ENCODE measurements at regions not wholly inside any gene's neighbourhood (a gene's known extent, or its start where the extent isn't known, plus 50 kb on each side); places are given as distances from the start of the nearest gene placed in this dataset.

DNA sequence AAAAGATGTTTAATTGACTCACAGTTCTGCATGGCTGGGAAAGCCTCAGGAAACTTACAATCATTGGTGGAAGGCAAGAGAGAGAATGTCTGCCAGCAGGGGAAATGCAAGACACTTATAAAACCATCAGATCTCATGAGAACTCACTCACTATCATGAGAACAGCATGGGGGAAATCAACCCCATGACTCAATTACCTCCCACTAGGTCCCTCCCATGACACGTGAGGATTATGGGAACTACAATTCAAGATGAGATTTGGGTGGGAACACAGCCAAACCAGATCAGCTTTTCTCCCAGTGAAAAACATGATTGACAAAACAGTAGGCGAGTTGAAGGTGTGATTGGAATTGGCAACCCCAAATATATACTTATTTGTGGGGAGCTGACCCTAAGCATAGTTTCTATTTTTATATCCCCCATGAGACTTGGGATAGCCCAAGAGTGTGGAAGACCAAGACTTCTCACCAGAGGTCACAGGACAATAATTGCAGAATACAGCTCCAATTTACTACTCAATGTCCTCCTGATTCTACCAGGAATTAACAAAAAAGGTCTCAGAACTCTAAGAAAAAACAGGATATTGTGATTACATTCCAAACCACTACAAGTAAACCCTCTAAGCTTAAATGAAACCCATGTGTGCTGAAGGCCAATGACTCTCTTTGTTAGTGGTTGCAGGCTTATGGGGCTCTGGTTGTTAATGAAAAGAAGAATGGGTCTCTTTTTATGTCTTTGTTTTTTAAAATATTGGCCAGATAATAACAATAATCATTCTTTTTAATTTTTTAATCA is 96.1 kb upstream of the PIK3C3 start (continued):
- TF ChIP-seq NR2F2 (IDR thresholded peaks at IDR 0.05), result no peak
- no peak for TF ChIP-seq YY1 (IDR thresholded peaks at IDR 0.05)
- no peak for TF ChIP-seq TAF1 (conservative IDR thresholded peaks at IDR 0.05)
- no peak for TF ChIP-seq EGR1 (IDR thresholded peaks at IDR 0.05; ENCODE audit: low read depth in 2 of 2)
- TF ChIP-seq, protein P1, sequence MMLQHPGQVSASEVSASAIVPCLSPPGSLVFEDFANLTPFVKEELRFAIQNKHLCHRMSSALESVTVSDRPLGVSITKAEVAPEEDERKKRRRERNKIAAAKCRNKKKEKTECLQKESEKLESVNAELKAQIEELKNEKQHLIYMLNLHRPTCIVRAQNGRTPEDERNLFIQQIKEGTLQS (IDR thresholded peaks at IDR 0.05), result no peak
- TF ChIP-seq, protein P2, sequence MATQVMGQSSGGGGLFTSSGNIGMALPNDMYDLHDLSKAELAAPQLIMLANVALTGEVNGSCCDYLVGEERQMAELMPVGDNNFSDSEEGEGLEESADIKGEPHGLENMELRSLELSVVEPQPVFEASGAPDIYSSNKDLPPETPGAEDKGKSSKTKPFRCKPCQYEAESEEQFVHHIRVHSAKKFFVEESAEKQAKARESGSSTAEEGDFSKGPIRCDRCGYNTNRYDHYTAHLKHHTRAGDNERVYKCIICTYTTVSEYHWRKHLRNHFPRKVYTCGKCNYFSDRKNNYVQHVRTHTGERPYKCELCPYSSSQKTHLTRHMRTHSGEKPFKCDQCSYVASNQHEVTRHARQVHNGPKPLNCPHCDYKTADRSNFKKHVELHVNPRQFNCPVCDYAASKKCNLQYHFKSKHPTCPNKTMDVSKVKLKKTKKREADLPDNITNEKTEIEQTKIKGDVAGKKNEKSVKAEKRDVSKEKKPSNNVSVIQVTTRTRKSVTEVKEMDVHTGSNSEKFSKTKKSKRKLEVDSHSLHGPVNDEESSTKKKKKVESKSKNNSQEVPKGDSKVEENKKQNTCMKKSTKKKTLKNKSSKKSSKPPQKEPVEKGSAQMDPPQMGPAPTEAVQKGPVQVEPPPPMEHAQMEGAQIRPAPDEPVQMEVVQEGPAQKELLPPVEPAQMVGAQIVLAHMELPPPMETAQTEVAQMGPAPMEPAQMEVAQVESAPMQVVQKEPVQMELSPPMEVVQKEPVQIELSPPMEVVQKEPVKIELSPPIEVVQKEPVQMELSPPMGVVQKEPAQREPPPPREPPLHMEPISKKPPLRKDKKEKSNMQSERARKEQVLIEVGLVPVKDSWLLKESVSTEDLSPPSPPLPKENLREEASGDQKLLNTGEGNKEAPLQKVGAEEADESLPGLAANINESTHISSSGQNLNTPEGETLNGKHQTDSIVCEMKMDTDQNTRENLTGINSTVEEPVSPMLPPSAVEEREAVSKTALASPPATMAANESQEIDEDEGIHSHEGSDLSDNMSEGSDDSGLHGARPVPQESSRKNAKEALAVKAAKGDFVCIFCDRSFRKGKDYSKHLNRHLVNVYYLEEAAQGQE (IDR thresholded peaks at IDR 0.05), result no peak

DNA sequence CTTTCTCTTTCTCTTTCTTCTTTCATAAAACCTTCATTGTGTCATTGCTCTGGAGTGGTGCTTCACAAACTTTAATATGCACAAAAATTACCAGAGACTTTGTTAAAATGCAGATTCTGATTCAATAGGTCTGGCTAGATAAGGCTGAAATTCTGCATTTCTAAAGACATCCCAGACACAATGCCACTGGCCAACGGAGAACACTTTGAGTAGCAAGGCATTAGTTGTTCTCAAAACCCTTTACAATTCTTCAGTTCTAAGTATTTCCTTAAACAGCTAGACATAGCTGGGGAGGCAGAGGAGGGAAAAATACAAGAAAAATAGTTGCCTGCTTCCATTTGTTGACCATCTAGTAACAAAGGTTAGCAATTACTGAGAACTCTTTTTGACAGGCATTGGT is 101.8 kb upstream of the PIK3C3 start:
- TF ChIP-seq TAF1 (conservative IDR thresholded peaks at IDR 0.05) (no peak), NR2F2 (IDR thresholded peaks at IDR 0.05) (no peak), EGR1 (IDR thresholded peaks at IDR 0.05; ENCODE audit: low read depth in 2 of 2) (no peak), FOXA1 (IDR thresholded peaks at IDR 0.05) (no peak), RXRA (IDR thresholded peaks at IDR 0.05) (no peak), SP1 (IDR thresholded peaks at IDR 0.05) (no peak), FOXA2 (IDR thresholded peaks at IDR 0.05) (no peak), RAD21 (IDR thresholded peaks at IDR 0.05) (no peak), GABPA (IDR thresholded peaks at IDR 0.05 in 1 of 2, conservative IDR thresholded peaks at IDR 0.05 in 1 of 2) (no peak), YY1 (IDR thresholded peaks at IDR 0.05) (no peak), HNF4A (conservative IDR thresholded peaks at IDR 0.05) (no peak)
- TF ChIP-seq, protein P3, sequence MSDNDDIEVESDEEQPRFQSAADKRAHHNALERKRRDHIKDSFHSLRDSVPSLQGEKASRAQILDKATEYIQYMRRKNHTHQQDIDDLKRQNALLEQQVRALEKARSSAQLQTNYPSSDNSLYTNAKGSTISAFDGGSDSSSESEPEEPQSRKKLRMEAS (IDR thresholded peaks at IDR 0.05), result no peak
- TF ChIP-seq, protein P4, sequence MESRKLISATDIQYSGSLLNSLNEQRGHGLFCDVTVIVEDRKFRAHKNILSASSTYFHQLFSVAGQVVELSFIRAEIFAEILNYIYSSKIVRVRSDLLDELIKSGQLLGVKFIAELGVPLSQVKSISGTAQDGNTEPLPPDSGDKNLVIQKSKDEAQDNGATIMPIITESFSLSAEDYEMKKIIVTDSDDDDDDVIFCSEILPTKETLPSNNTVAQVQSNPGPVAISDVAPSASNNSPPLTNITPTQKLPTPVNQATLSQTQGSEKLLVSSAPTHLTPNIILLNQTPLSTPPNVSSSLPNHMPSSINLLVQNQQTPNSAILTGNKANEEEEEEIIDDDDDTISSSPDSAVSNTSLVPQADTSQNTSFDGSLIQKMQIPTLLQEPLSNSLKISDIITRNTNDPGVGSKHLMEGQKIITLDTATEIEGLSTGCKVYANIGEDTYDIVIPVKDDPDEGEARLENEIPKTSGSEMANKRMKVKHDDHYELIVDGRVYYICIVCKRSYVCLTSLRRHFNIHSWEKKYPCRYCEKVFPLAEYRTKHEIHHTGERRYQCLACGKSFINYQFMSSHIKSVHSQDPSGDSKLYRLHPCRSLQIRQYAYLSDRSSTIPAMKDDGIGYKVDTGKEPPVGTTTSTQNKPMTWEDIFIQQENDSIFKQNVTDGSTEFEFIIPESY (IDR thresholded peaks at IDR 0.05), result no peak
- TF ChIP-seq, protein P2 (IDR thresholded peaks at IDR 0.05), result no peak
- Histone ChIP-seq H3K4me1 (ENCODE audit: control insufficient read depth in 4 of 4, insufficient read depth in 4 of 4, low read length in 3 of 4) (no peaks in the 10 kb centered on the region), H3K36me3 (ENCODE audit: control insufficient read depth in 4 of 4, insufficient read depth in 3 of 4, low read depth in 1 of 4, low read length in 3 of 4) (no peaks in the 10 kb centered on the region), H3K9me3 (ENCODE audit: control insufficient read depth in 4 of 4, low read length in 3 of 4) (peaks cover 0 to 4% (median 0%) of the 10 kb centered on the region in 4 donors), H3K9ac (ENCODE audit: low read depth in 1 of 2, low read length in 2 of 2) (no peak overlapping the region), H3K27ac (ENCODE audit: low read depth in 1 of 2, low read length in 2 of 2) (no peak overlapping the region), H3K27me3 (ENCODE audit: control insufficient read depth in 4 of 4, insufficient read depth in 4 of 4, low read length in 3 of 4) (no peaks in the 10 kb centered on the region), H3K4me3 (ENCODE audit: low read depth in 1 of 3, low read length in 3 of 3) (no peak overlapping the region)
- no peak for DNase-seq (ENCODE audit: low spot score)
- WGBS, result 54% methylated on average over 1 of the region's 1 CpG

All from liver (tissue), 7 donors.